Suprapubic skin (tissue), 3 donors: ENCODE measurements at regions not wholly inside any gene's neighbourhood (a gene's known extent, or its start where the extent isn't known, plus 50 kb on each side); places are given as distances from the start of the nearest gene placed in this dataset.

Source experiments
- POLR2A ChIP-seq, 2 donors: fragments of 450-650 bp; IDR thresholded peaks; one replicate each; pipeline ENCODE4 v1.6.1; 2017; ENCODE audit warnings: antibody characterized with exemption in 2 of 2, mild to moderate bottlenecking in 2 of 2, moderate library complexity in 2 of 2
- TF ChIP-seq, protein P1 (sequence below), 2 donors: fragments of 200-600 bp in 1 of 2; fragments of 450-650 bp in 1 of 2; sonication (generic) in 1 of 2; IDR thresholded peaks; one replicate each; pipeline ENCODE4 v1.5.1; 2016 to 2019; ENCODE audit warnings: antibody characterized with exemption in 2 of 2, mild to moderate bottlenecking in 1 of 2, moderate library complexity in 1 of 2

DNA sequence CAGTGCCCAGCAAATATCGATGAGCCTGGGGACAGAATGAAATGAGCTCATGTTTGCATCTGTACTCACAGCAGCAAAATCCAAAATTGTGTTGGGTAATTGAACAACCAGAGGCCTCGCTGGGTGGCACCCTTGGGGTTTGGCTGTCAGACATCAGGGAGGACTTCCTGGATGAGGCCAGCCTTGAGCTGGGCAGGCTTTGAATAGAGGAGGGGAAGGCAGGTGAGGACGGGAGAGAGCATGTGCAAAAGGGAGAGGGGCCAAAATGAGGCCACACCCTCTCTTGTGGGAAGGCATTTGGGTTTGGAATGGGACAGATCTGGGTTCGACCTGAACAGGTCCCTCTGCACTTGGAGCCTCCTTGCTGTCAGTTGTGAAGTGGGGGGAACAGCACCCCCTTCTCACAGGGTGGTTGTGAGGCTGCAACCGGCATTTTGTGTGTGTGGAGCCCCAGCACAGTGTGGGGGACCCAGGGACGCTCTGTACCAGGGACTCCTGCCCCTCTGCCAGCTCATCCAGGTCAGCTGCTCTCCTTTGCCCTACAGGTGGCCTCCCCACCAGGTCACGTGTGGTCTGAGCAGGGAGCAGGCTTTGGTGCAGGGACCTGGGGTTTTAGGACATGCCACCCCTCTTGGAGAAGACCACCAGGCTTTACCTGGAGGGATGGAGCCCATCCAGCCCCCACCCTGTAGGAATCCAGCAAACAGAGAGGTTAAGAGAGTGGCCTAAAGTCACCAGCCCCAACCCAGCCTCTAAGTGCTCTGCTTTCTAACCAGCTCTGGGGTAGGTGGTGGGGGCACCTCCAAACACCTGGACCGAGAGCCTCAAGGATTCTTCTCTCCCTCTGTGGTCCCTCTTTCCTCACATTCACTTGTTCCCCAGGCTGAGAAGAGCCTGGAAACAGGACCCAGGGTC, 521.8 kb downstream of the PTPRU start:
- TF ChIP-seq, protein P1, sequence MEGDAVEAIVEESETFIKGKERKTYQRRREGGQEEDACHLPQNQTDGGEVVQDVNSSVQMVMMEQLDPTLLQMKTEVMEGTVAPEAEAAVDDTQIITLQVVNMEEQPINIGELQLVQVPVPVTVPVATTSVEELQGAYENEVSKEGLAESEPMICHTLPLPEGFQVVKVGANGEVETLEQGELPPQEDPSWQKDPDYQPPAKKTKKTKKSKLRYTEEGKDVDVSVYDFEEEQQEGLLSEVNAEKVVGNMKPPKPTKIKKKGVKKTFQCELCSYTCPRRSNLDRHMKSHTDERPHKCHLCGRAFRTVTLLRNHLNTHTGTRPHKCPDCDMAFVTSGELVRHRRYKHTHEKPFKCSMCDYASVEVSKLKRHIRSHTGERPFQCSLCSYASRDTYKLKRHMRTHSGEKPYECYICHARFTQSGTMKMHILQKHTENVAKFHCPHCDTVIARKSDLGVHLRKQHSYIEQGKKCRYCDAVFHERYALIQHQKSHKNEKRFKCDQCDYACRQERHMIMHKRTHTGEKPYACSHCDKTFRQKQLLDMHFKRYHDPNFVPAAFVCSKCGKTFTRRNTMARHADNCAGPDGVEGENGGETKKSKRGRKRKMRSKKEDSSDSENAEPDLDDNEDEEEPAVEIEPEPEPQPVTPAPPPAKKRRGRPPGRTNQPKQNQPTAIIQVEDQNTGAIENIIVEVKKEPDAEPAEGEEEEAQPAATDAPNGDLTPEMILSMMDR (IDR thresholded peaks at IDR 0.05): no peak
- TF ChIP-seq POLR2A (IDR thresholded peaks at IDR 0.05): no peak
